ENCODE measurements at regions not wholly inside any gene's neighbourhood (a gene's known extent, or its start where the extent isn't known, plus 50 kb on each side); places are given as distances from the start of the nearest gene placed in this dataset.

DNA sequence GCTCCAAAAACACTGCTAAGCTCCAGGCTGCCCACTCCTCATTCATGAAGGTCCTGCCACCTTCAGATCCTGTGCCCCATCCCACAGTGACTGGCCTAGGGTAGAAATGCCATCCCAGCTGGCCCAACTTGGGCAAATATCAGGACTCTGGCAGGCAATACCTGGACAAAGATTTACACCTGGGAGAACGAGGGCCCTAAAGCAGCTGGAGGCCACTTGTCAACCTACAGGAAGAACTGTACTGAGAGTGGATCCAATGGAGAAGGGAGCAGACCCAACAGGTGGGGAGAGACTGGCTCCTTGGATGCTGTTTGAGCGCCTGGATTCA lies 57.1 kb upstream of the GATA2 start:
- WGBS (ENCODE audit: missing lambda C conversion rate) = 71% methylated on average over 1 of the region's 2 CpGs
- H3K4me1 ChIP-seq = no peaks in the 10 kb centered on the region
- H3K27ac ChIP-seq = no peak overlapping the region
- ChIA-PET CTCF (interaction anchor here (0.6 to 1.0 kb wide), 2 partner anchors 31 to 324 kb away, joined by 3 read pairs; no protein-coding TSS in a partner anchor), POLR2A (no interaction called here)
- TF ChIP-seq ZC3H11A (IDR thresholded peaks at IDR 0.05) (no peak), HOXA7 (CRISPR knock-in tag; IDR thresholded peaks at IDR 0.05) (no peak), EHF (CRISPR knock-in tag; IDR thresholded peaks at IDR 0.05) (no peak), RARB (CRISPR knock-in tag; IDR thresholded peaks at IDR 0.05) (no peak), JUN (IDR thresholded peaks at IDR 0.05) (no peak), SREBF2 (IDR thresholded peaks at IDR 0.05) (no peak), KDM5A (IDR thresholded peaks at IDR 0.05) (no peak), ZSCAN20 (CRISPR knock-in tag; IDR thresholded peaks at IDR 0.05) (no peak), KDM1A (IDR thresholded peaks at IDR 0.05; ENCODE audit: low read depth) (no peak), EHMT2 (IDR thresholded peaks at IDR 0.05; ENCODE audit: low read depth) (no peak), JUNB (IDR thresholded peaks at IDR 0.05) (no peak), MAZ (IDR thresholded peaks at IDR 0.05; ENCODE audit: borderline replicate concordance, low read depth, low read length) (no peak), RAD21 (conservative IDR thresholded peaks at IDR 0.05 in 1 of 2, IDR thresholded peaks at IDR 0.05 in 1 of 2) (no peak), HOXB5 (CRISPR knock-in tag; IDR thresholded peaks at IDR 0.05) (no peak), NPAS2 (CRISPR knock-in tag; IDR thresholded peaks at IDR 0.05; ENCODE audit: borderline replicate concordance) (no peak)
- TF ChIP-seq, protein P1, sequence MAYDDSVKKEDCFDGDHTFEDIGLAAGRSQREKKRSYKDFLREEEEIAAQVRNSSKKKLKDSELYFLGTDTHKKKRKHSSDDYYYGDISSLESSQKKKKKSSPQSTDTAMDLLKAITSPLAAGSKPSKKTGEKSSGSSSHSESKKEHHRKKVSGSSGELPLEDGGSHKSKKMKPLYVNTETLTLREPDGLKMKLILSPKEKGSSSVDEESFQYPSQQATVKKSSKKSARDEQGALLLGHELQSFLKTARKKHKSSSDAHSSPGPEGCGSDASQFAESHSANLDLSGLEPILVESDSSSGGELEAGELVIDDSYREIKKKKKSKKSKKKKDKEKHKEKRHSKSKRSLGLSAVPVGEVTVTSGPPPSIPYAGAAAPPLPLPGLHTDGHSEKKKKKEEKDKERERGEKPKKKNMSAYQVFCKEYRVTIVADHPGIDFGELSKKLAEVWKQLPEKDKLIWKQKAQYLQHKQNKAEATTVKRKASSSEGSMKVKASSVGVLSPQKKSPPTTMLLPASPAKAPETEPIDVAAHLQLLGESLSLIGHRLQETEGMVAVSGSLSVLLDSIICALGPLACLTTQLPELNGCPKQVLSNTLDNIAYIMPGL (CRISPR knock-in tag; IDR thresholded peaks at IDR 0.05; ENCODE audit: borderline replicate concordance) = no peak
- TF ChIP-seq, protein P2, sequence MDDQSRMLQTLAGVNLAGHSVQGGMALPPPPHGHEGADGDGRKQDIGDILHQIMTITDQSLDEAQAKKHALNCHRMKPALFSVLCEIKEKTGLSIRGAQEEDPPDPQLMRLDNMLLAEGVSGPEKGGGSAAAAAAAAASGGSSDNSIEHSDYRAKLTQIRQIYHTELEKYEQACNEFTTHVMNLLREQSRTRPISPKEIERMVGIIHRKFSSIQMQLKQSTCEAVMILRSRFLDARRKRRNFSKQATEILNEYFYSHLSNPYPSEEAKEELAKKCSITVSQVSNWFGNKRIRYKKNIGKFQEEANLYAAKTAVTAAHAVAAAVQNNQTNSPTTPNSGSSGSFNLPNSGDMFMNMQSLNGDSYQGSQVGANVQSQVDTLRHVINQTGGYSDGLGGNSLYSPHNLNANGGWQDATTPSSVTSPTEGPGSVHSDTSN (IDR thresholded peaks at IDR 0.05) = no peak
- TF ChIP-seq, protein P3, sequence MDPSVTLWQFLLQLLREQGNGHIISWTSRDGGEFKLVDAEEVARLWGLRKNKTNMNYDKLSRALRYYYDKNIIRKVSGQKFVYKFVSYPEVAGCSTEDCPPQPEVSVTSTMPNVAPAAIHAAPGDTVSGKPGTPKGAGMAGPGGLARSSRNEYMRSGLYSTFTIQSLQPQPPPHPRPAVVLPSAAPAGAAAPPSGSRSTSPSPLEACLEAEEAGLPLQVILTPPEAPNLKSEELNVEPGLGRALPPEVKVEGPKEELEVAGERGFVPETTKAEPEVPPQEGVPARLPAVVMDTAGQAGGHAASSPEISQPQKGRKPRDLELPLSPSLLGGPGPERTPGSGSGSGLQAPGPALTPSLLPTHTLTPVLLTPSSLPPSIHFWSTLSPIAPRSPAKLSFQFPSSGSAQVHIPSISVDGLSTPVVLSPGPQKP (IDR thresholded peaks at IDR 0.05; ENCODE audit: low read depth, low read length) = no peak
- TF ChIP-seq, protein P4, sequence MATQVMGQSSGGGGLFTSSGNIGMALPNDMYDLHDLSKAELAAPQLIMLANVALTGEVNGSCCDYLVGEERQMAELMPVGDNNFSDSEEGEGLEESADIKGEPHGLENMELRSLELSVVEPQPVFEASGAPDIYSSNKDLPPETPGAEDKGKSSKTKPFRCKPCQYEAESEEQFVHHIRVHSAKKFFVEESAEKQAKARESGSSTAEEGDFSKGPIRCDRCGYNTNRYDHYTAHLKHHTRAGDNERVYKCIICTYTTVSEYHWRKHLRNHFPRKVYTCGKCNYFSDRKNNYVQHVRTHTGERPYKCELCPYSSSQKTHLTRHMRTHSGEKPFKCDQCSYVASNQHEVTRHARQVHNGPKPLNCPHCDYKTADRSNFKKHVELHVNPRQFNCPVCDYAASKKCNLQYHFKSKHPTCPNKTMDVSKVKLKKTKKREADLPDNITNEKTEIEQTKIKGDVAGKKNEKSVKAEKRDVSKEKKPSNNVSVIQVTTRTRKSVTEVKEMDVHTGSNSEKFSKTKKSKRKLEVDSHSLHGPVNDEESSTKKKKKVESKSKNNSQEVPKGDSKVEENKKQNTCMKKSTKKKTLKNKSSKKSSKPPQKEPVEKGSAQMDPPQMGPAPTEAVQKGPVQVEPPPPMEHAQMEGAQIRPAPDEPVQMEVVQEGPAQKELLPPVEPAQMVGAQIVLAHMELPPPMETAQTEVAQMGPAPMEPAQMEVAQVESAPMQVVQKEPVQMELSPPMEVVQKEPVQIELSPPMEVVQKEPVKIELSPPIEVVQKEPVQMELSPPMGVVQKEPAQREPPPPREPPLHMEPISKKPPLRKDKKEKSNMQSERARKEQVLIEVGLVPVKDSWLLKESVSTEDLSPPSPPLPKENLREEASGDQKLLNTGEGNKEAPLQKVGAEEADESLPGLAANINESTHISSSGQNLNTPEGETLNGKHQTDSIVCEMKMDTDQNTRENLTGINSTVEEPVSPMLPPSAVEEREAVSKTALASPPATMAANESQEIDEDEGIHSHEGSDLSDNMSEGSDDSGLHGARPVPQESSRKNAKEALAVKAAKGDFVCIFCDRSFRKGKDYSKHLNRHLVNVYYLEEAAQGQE (IDR thresholded peaks at IDR 0.05) = no peak
- no peak overlapping the region for H3K4me3 ChIP-seq
- no peak overlapping the region for H3K4me2 ChIP-seq
- no peak for FAIRE-seq
- ATAC-seq = no peak
- H3K9me3 ChIP-seq = no peaks in the 10 kb centered on the region
- DNase-seq (ENCODE audit: low read depth in 1 of 2, low spot score in 1 of 2) = no peak
